Tibial artery (tissue), 4 donors: ENCODE measurements at regions not wholly inside any gene's neighbourhood (a gene's known extent, or its start where the extent isn't known, plus 50 kb on each side); places are given as distances from the start of the nearest gene placed in this dataset.

Experiments used
- DNase-seq, 2 donors: peaks; one replicate each; pipeline ENCODE4 v3.0.0-alpha.2; 2019
- H3K27ac ChIP-seq, 2 donors: fragments of 200-600 bp; sonication (generic) in 1 of 2; 1 replicate in 1 of 2; 2 replicates in 1 of 2; pipeline ENCODE4 v1.5.1; 2018 to 2019; ENCODE audit warnings: mild to moderate bottlenecking in 1 of 2
- H3K27me3 ChIP-seq, 2 donors: fragments of 200-600 bp; sonication (generic) in 1 of 2; one replicate each; pipeline versions ENCODE4 v1.5.1 to v1.6.0; 2016 to 2019
- H3K36me3 ChIP-seq, 3 donors: fragments of 200-600 bp; sonication (generic) in 2 of 3; one replicate each; pipeline ENCODE4 v1.5.1; 2016 to 2019; ENCODE audit warnings: mild to moderate bottlenecking in 2 of 3
- H3K4me1 ChIP-seq, 4 donors: fragments of 200-600 bp; sonication (generic) in 2 of 4; 1 replicate in 3 of 4; 2 replicates in 1 of 4; pipeline ENCODE4 v1.5.1; 2016 to 2019
- H3K4me3 ChIP-seq, 2 donors: fragments of 200-600 bp; sonication (generic) in 1 of 2; 1 replicate in 1 of 2; 2 replicates in 1 of 2; pipeline ENCODE4 v1.5.1; 2018 to 2019; ENCODE audit warnings: mild to moderate bottlenecking in 2 of 2
- H3K9me3 ChIP-seq, 3 donors: fragments of 200-600 bp; sonication (generic) in 1 of 3; one replicate each; pipeline ENCODE4 v1.5.1; 2016 to 2019
- intact Hi-C: fragments of 100-400 bp; cut with DNase I; formaldehyde crosslinking; loops from one replicate; pipeline ENCODE4 v1.15.0; 2023; ENCODE audit warnings: low total_unique reads
- TF ChIP-seq, protein P1 (sequence below), 2 experiments: fragments of 200-600 bp in 1 of 2; fragments of 450-650 bp in 1 of 2; IDR thresholded peaks; one replicate each; pipeline ENCODE4 v1.5.1; 2017 to 2019; ENCODE audit warnings: antibody characterized with exemption in 2 of 2, mild to moderate bottlenecking in 1 of 2, moderate library complexity in 1 of 2

- Histone ChIP-seq H3K36me3 (no peaks in the 10 kb centered on the region), H3K4me3 (no peak overlapping the region), H3K4me1 (no peaks in the 10 kb centered on the region), H3K27me3 (no peaks in the 10 kb centered on the region), H3K27ac (no peak overlapping the region), H3K9me3 (no peaks in the 10 kb centered on the region)
- intact Hi-C loops, result no loop called here
- DNase-seq, result no peak
- TF ChIP-seq, protein P1, sequence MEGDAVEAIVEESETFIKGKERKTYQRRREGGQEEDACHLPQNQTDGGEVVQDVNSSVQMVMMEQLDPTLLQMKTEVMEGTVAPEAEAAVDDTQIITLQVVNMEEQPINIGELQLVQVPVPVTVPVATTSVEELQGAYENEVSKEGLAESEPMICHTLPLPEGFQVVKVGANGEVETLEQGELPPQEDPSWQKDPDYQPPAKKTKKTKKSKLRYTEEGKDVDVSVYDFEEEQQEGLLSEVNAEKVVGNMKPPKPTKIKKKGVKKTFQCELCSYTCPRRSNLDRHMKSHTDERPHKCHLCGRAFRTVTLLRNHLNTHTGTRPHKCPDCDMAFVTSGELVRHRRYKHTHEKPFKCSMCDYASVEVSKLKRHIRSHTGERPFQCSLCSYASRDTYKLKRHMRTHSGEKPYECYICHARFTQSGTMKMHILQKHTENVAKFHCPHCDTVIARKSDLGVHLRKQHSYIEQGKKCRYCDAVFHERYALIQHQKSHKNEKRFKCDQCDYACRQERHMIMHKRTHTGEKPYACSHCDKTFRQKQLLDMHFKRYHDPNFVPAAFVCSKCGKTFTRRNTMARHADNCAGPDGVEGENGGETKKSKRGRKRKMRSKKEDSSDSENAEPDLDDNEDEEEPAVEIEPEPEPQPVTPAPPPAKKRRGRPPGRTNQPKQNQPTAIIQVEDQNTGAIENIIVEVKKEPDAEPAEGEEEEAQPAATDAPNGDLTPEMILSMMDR (IDR thresholded peaks at IDR 0.05), result no peak
These were observed 707.1 kb upstream of the SPRY2 start for GRCh38 chr13:81048026-81048461.

DNA sequence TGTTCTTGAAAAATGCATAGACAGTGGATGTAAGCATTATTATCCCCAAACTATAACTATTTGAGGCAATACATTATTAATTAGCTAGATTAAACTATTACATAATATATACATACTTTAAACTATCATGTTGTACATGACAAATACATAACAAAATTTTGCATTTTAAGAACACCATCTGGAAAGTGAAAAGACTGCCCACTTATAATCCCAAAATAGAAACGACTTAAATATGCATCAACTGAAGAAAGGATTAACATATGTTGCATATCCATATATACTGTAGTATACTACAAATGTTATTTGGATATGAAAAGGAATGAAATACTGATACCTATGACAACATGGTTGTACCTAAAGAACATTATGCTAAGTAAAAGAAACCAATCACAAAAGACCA, 700.8 kb upstream of the SPRY2 start:
- intact Hi-C loops, result no loop called here
- no peak overlapping the region for H3K27ac ChIP-seq
- no peak overlapping the region for H3K4me3 ChIP-seq
- no peaks in the 10 kb centered on the region for H3K4me1 ChIP-seq
- no peaks in the 10 kb centered on the region for H3K36me3 ChIP-seq
- TF ChIP-seq, protein P1 (IDR thresholded peaks at IDR 0.05), result no peak
- no peaks in the 10 kb centered on the region for H3K27me3 ChIP-seq
- H3K9me3 ChIP-seq, result peaks cover 0 to 7% (median 0%) of the 10 kb centered on the region in 3 donors
- no peak for DNase-seq

GRCh38 chr13:81031996-81032395, 691.1 kb upstream of the SPRY2 start:
- TF ChIP-seq, protein P1 (IDR thresholded peaks at IDR 0.05), result no peak
- Histone ChIP-seq H3K4me3 (no peak overlapping the region), H3K4me1 (no peaks in the 10 kb centered on the region)

GRCh38 chr13:81025091-81025490, 684.2 kb upstream of the SPRY2 start:
- Histone ChIP-seq H3K36me3 (no peaks in the 10 kb centered on the region), H3K9me3 (peaks cover 0 to 14% (median 8%) of the 10 kb centered on the region in 3 donors), H3K27ac (no peak overlapping the region), H3K27me3 (no peaks in the 10 kb centered on the region), H3K4me1 (no peaks in the 10 kb centered on the region), H3K4me3 (no peak overlapping the region)
- TF ChIP-seq, protein P1 (IDR thresholded peaks at IDR 0.05), result no peak
- DNase-seq, result no peak
- intact Hi-C loops, result no loop called here

More at GRCh38 chr13:81031996-81032395, 691.1 kb upstream of the SPRY2 start:
- no peak for DNase-seq
- Histone ChIP-seq H3K27ac (no peak overlapping the region), H3K9me3 (no peaks in the 10 kb centered on the region), H3K27me3 (no peaks in the 10 kb centered on the region), H3K36me3 (no peaks in the 10 kb centered on the region)
- intact Hi-C loops, result no loop called here

DNA sequence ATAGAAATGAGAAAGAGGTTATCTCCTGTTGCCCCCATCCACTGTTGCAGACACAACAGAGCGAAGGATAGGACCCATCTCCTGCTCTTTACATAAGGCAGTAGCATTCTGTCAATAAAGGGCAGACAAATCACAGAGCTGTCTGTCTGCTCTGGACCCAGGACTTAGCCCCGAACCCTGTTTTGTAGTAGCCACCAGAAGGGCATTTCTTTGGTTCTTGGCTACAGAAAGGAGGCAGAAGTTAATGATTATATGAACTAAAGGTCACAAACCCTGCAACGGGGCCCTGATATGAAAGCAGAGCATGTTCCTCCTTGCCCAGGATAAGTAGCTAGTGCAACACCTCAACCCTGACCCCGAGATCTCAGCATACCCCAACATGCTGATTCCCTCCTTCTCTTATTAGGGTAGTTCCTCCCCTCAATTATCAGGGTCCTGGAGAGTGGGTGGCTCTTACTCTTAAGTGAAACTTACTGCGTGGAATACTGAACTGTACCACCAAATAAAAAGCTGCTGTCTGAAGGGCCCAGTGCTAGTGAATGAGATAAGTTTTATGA, 680.4 kb upstream of the SPRY2 start:
- Histone ChIP-seq H3K36me3 (no peaks in the 10 kb centered on the region), H3K4me1 (no peaks in the 10 kb centered on the region), H3K27ac (no peak overlapping the region), H3K9me3 (peaks cover 0 to 14% (median 8%) of the 10 kb centered on the region in 3 donors), H3K27me3 (no peaks in the 10 kb centered on the region), H3K4me3 (no peak overlapping the region)
- intact Hi-C loops, result no loop called here
- TF ChIP-seq, protein P1 (IDR thresholded peaks at IDR 0.05), result no peak
- DNase-seq, result no peak

- intact Hi-C loops, result no loop called here
- H3K27ac ChIP-seq, result no peak overlapping the region
- no peaks in the 10 kb centered on the region for H3K4me1 ChIP-seq
- no peaks in the 10 kb centered on the region for H3K27me3 ChIP-seq
- peaks cover 0 to 14% (median 8%) of the 10 kb centered on the region in 3 donors for H3K9me3 ChIP-seq
- no peak for DNase-seq
- H3K4me3 ChIP-seq, result no peak overlapping the region
- H3K36me3 ChIP-seq, result no peaks in the 10 kb centered on the region
- TF ChIP-seq, protein P1 (IDR thresholded peaks at IDR 0.05), result no peak
These were observed 679.1 kb upstream of the SPRY2 start for GRCh38 chr13:81020010-81020409.
